Activated naive CD4-positive, alpha-beta T cell treated with anti-CD3 and anti-CD28 coated beads, Interleukin-2, amount 10 ng/mL, durations not matched to agents 7 days and 5 days (primary cell): ENCODE measurements at regions not wholly inside any gene's neighbourhood (a gene's known extent, or its start where the extent isn't known, plus 50 kb on each side); places are given as distances from the start of the nearest gene placed in this dataset.

Experiments
- CTCF ChIA-PET: fragments of 350-600 bp; sonication (Branson Sonifier 250); formaldehyde crosslinking; loops from one replicate; lab custom pipeline; 2021; ENCODE audit warnings: antibody characterized with exemption; lab: Charles Lee
- DNase-seq: peaks from one replicate; pipeline ENCODE4 v3.0.0-alpha.2; 2020
- H3K27ac Mint-ChIP-seq: one replicate; pipeline ENCODE4 v1.8.0; 2021; ENCODE audit warnings: mild to moderate bottlenecking, moderate library complexity, mixed read lengths
- H3K27me3 Mint-ChIP-seq: one replicate; pipeline ENCODE4 v1.8.0; 2021; ENCODE audit warnings: mild to moderate bottlenecking, mixed read lengths
- H3K36me3 Mint-ChIP-seq: one replicate; pipeline ENCODE4 v1.8.0; 2021; ENCODE audit warnings: mixed read lengths
- H3K4me1 Mint-ChIP-seq: one replicate; pipeline ENCODE4 v1.8.0; 2021; ENCODE audit warnings: mixed read lengths
- H3K4me3 Mint-ChIP-seq: one replicate; pipeline ENCODE4 v1.8.0; 2021; ENCODE audit warnings: mild to moderate bottlenecking, moderate library complexity, mixed read lengths
- H3K9me3 Mint-ChIP-seq: one replicate; pipeline ENCODE4 v1.8.0; 2021; ENCODE audit warnings: mixed read lengths

DNA sequence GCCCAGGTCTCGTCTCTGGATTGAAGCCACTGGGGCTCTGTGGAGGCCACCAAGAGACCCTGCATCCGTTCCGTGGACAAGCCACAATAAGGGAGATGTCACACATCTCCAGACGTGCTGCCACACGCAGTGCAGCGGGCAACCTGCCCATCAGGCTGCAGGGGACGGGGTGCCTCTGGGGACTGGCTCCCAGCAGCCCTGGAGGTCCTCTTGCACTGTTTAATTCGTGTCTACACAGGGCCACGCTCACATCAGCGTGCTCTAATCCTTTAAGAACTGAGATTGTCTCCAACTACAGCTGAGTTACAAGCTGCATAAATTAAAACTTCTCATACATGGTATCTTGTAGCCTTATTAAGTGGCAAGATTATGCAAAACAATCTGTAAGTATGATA lies 1232.2 kb downstream of the BRD1 start:
- H3K36me3 Mint-ChIP-seq, result no peaks in the 10 kb centered on the region
- peaks cover 20% of the 10 kb centered on the region for H3K9me3 Mint-ChIP-seq
- H3K27ac Mint-ChIP-seq, result no peak overlapping the region
- H3K4me1 Mint-ChIP-seq, result no peaks in the 10 kb centered on the region
- no peaks in the 10 kb centered on the region for H3K27me3 Mint-ChIP-seq
- DNase-seq, result no peak
- CTCF ChIA-PET, result no interaction called here
- H3K4me3 Mint-ChIP-seq, result no peak overlapping the region

DNA sequence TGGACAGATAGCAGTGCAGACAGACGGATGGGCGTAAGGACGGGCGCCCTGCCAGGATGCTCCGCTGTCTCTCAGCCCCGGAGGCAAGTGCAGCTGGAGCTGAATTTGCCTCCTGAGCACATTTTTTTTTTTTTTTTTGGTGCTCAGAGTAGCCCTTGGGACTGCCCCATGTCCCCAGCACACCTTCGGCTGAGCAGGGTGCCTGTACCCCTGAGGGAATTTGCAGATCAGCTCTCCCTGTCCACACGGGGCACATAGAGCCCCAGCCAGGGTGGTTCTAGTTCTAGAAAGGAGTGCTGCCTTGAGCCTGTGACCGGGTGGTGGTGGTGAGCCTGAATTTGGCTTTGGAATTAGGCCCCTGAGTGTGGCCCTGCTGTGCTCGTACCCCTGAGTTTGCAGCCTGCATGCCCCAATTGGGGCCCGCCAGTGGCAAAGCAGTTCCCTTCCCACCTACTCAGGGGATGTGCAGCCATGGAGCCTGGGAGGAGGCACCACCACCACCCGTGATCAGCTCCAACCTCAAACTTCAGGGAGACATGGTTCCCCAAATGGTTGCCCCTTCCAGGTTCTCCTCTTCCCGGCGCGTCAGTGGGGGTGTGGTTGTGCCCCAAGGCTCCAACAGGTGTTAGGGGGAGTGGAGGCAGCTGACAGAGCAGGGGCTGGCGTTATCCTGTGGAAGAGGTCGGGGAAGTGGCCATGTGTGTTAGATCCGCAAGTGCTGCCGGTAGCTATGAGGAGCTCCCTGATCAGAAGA lies 1232.7 kb downstream of the BRD1 start:
- no peaks in the 10 kb centered on the region for H3K36me3 Mint-ChIP-seq
- DNase-seq, result no peak
- H3K4me3 Mint-ChIP-seq, result no peak overlapping the region
- no peaks in the 10 kb centered on the region for H3K4me1 Mint-ChIP-seq
- CTCF ChIA-PET, result no interaction called here
- H3K9me3 Mint-ChIP-seq, result peaks cover 18% of the 10 kb centered on the region
- H3K27ac Mint-ChIP-seq, result no peak overlapping the region
- no peaks in the 10 kb centered on the region for H3K27me3 Mint-ChIP-seq

DNA sequence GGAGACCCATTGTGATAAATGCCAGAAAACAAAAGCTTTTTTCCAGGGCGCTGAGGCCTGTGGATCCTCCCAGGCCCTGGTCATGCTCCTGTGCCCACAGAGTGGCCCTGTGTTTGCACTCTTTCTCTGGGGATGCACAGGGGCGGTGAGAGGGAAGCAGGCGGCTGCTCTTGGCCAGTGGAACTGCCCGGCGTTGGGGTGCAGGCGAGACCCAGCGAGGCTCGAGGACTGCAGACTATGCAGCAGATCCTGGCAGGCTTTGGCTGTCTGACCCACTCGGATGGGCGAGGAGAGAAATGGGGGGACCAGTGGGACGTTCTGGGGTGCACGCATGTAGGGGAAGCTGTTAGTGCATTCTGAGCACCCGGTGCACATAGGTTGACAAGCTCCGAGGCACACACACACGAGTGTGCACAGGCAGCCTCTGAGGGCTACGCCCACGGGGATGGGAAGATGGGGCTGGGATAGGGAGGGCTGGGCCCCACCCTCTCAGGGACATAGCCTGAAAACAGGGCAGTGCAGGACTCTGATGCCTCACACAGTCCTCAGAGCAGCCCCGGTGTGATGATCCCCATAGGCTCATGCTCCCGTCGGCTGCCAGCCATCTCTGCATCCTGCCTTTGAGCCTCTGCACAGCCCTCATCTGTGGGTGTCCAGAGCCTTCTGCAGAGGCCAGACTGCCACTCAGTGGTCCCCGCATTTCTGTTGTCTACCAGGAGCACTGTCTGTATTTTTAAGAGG lies 1233.5 kb downstream of the BRD1 start:
- CTCF ChIA-PET, result no interaction called here
- Mint-ChIP-seq H3K4me3 (no peak overlapping the region), H3K4me1 (no peaks in the 10 kb centered on the region), H3K36me3 (no peaks in the 10 kb centered on the region), H3K9me3 (peaks cover 15% of the 10 kb centered on the region), H3K27ac (no peak overlapping the region), H3K27me3 (no peaks in the 10 kb centered on the region)
- DNase-seq, result no peak

- Mint-ChIP-seq H3K27me3 (no peaks in the 10 kb centered on the region), H3K27ac (no peak overlapping the region), H3K4me1 (no peaks in the 10 kb centered on the region), H3K4me3 (no peak overlapping the region), H3K9me3 (peaks cover 10% of the 10 kb centered on the region), H3K36me3 (no peaks in the 10 kb centered on the region)
- CTCF ChIA-PET, result no interaction called here
- DNase-seq, result no peak
These were observed 1234.1 kb downstream of the BRD1 start for GRCh38 chr22:48593551-48593950.

GRCh38 chr22:48592931-48593330 lies 1234.7 kb downstream of the BRD1 start:
- Mint-ChIP-seq H3K4me1 (no peaks in the 10 kb centered on the region), H3K36me3 (no peaks in the 10 kb centered on the region), H3K9me3 (peaks cover 5% of the 10 kb centered on the region), H3K4me3 (no peak overlapping the region), H3K27me3 (no peaks in the 10 kb centered on the region), H3K27ac (no peak overlapping the region)
- no peak for DNase-seq
- CTCF ChIA-PET, result no interaction called here

GRCh38 chr22:48592488-48592887 lies 1235.2 kb downstream of the BRD1 start:
- DNase-seq, result no peak
- Mint-ChIP-seq H3K9me3 (peaks cover under 1% of the 10 kb centered on the region), H3K36me3 (no peaks in the 10 kb centered on the region), H3K27ac (no peak overlapping the region), H3K4me1 (no peaks in the 10 kb centered on the region), H3K27me3 (no peaks in the 10 kb centered on the region), H3K4me3 (no peak overlapping the region)
- CTCF ChIA-PET, result no interaction called here

GRCh38 chr22:48592066-48592345 lies 1235.7 kb downstream of the BRD1 start:
- CTCF ChIA-PET, result no interaction called here
- H3K27ac Mint-ChIP-seq, result no peak overlapping the region
- H3K4me1 Mint-ChIP-seq, result no peaks in the 10 kb centered on the region
- DNase-seq, result no peak
- H3K4me3 Mint-ChIP-seq, result no peak overlapping the region
- no peaks in the 10 kb centered on the region for H3K36me3 Mint-ChIP-seq
- no peaks in the 10 kb centered on the region for H3K27me3 Mint-ChIP-seq
- H3K9me3 Mint-ChIP-seq, result no peaks in the 10 kb centered on the region

- Mint-ChIP-seq H3K36me3 (no peaks in the 10 kb centered on the region), H3K4me1 (no peaks in the 10 kb centered on the region), H3K9me3 (no peaks in the 10 kb centered on the region), H3K27ac (no peak overlapping the region), H3K27me3 (no peaks in the 10 kb centered on the region), H3K4me3 (no peak overlapping the region)
- DNase-seq, result no peak
- CTCF ChIA-PET, result no interaction called here
These were observed 1236.2 kb downstream of the BRD1 start for GRCh38 chr22:48591286-48592065.

DNA sequence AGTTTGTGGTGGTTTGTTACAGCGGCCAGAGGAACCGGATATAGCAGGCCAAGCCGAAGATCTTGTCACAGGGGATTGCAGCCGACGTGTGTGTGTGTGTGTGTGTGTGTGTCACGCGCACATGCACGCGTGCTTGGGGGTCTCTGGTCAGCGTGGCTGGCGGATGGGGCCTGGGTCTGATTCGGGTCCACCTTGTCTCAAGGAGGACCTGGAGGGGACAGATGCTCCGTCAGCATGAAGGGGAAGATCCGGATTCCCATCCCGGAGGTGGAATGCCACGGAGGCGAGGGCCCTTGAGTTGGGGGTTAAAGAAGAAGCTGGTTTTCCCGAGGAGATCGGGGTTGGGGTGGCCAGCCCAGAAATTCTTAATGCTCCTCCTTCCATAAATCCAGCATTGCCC lies 1237.8 kb downstream of the BRD1 start:
- no peak for DNase-seq
- no peak overlapping the region for H3K4me3 Mint-ChIP-seq
- no peaks in the 10 kb centered on the region for H3K4me1 Mint-ChIP-seq
- H3K36me3 Mint-ChIP-seq, result no peaks in the 10 kb centered on the region
- H3K9me3 Mint-ChIP-seq, result no peaks in the 10 kb centered on the region
- H3K27me3 Mint-ChIP-seq, result no peaks in the 10 kb centered on the region
- CTCF ChIA-PET, result no interaction called here
- H3K27ac Mint-ChIP-seq, result no peak overlapping the region

DNA sequence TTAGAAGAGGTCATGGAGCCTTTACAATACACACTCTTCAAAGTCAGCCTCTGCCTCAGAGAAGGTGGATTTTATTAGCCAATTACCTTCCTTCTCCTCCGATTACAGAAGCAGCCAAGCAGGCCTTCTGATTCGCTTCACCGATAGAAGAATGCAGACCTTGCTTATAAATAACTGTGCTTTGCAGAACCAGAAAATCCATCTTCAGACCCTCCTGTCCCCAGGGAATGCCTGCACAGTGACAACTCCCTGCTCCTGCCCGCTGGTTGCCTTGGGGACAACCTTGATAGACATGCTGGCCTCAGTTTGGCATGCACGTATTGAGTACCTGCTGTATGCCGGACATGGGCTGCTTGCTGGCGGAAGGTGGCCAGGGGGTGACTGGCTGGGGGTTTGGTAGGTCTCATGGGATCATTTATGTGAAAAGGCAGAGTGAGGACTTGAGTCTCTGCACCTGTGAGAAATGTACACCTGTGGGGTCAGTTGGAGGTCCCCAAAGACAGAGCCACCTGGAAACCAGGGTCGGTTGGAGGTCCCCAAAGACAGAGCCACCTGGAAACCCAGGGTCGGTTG lies 1238.7 kb downstream of the BRD1 start:
- CTCF ChIA-PET, result no interaction called here
- no peaks in the 10 kb centered on the region for H3K27me3 Mint-ChIP-seq
- no peak for DNase-seq
- H3K9me3 Mint-ChIP-seq, result no peaks in the 10 kb centered on the region
- H3K27ac Mint-ChIP-seq, result no peak overlapping the region
- H3K4me1 Mint-ChIP-seq, result no peaks in the 10 kb centered on the region
- H3K4me3 Mint-ChIP-seq, result no peak overlapping the region
- H3K36me3 Mint-ChIP-seq, result no peaks in the 10 kb centered on the region

- no peaks in the 10 kb centered on the region for H3K36me3 Mint-ChIP-seq
- no peak overlapping the region for H3K27ac Mint-ChIP-seq
- H3K27me3 Mint-ChIP-seq, result no peaks in the 10 kb centered on the region
- CTCF ChIA-PET, result no interaction called here
- no peak for DNase-seq
- H3K4me1 Mint-ChIP-seq, result no peaks in the 10 kb centered on the region
- no peak overlapping the region for H3K4me3 Mint-ChIP-seq
- no peaks in the 10 kb centered on the region for H3K9me3 Mint-ChIP-seq
These were observed 1239.4 kb downstream of the BRD1 start for GRCh38 chr22:48588151-48588877.

- H3K27ac Mint-ChIP-seq, result no peak overlapping the region
- no peak for DNase-seq
- no peak overlapping the region for H3K4me3 Mint-ChIP-seq
- no peaks in the 10 kb centered on the region for H3K9me3 Mint-ChIP-seq
- no peaks in the 10 kb centered on the region for H3K36me3 Mint-ChIP-seq
- H3K4me1 Mint-ChIP-seq, result no peaks in the 10 kb centered on the region
- no peaks in the 10 kb centered on the region for H3K27me3 Mint-ChIP-seq
- CTCF ChIA-PET, result no interaction called here
These were observed 1240.3 kb downstream of the BRD1 start for GRCh38 chr22:48587236-48587865.

GRCh38 chr22:48586799-48587185 lies 1240.9 kb downstream of the BRD1 start:
- Mint-ChIP-seq H3K4me3 (no peak overlapping the region), H3K27ac (no peak overlapping the region), H3K36me3 (no peaks in the 10 kb centered on the region), H3K9me3 (no peaks in the 10 kb centered on the region), H3K27me3 (no peaks in the 10 kb centered on the region), H3K4me1 (no peaks in the 10 kb centered on the region)
- no peak for DNase-seq
- CTCF ChIA-PET, result no interaction called here
